IPS-11a (cell line): ENCODE measurements at regions not wholly inside any gene's neighbourhood (a gene's known extent, or its start where the extent isn't known, plus 50 kb on each side); places are given as distances from the start of the nearest gene placed in this dataset.
"Not testable (repeated sequence)": the region's sequence is repeated elsewhere in the genome, so short reads cannot be mapped to it uniquely, and the experiment has no call there.

ENCODE experiments used
- H3K4me3 ChIP-seq: one replicate; pipeline ENCODE4 v1.5.1; 2013; ENCODE audit warnings: low read depth, low read length, control low read depth

DNA sequence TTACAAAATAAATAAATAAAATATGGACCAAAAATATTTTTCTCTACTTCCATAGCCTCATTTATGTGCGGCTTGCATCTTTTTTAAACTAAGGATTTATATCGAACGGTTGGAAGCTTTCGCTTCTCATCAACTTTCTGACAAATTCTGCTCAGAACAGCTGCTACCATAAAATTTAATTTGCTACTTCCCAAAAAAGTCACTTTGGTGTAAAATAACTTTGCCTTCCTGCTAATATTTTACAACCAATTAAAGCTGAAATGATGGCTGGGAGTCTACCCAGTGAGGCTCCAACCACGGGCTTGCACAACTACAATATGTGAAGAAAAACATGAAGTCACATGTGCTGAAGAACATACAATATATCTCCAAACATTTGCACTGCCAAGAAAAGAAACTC is 253.1 kb upstream of the NEBL start:
- no peak overlapping the region for H3K4me3 ChIP-seq

DNA sequence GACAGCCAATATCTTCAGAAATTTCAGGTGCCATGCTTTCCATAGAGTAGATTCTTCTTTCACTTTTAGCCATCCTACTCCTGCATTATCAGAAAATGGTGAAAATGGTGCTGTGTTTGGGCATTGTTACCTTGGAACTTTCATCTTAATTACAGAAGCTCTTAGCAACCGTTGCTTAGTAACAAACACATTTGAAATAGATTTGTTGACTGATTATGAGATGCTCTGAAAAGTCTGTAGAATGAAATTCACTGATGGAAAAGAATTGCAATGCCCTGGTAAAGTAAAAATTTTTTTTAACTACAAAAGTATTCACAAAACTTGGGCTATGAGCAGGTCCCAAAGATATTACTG is 249.3 kb upstream of the NEBL start:
- H3K4me3 ChIP-seq: no peak overlapping the region

GRCh38 chr10:21145751-21146435 is 248.8 kb upstream of the NEBL start:
- H3K4me3 ChIP-seq: no peak overlapping the region

- no peak overlapping the region for H3K4me3 ChIP-seq
Observed at GRCh38 chr10:21144047-21144446, 246.9 kb upstream of the NEBL start.

GRCh38 chr10:21141946-21142492 is 244.9 kb upstream of the NEBL start:
- no peak overlapping the region for H3K4me3 ChIP-seq

GRCh38 chr10:21138769-21139340 is 241.7 kb upstream of the NEBL start:
- no peak overlapping the region for H3K4me3 ChIP-seq

- H3K4me3 ChIP-seq: no peak overlapping the region
Observed at GRCh38 chr10:21135023-21135931, 238.2 kb upstream of the NEBL start.

DNA sequence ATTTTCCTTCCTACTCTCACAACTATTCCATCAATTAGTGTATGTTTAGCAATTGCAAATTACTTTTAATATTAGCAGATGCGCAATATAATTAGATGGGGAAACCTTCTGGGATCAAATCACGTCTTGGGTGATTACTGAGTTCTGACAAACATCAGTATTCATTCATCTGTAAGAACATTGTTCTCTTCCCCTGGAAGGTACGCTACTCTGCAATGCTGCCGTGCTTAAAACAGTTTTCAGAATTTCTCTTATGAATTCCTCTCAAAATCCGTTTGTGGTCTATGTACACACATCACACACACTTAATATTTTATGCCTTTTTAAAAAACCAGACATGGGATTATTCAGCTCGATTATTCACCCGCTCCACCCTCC is 237.5 kb upstream of the NEBL start:
- H3K4me3 ChIP-seq: no peak overlapping the region

DNA sequence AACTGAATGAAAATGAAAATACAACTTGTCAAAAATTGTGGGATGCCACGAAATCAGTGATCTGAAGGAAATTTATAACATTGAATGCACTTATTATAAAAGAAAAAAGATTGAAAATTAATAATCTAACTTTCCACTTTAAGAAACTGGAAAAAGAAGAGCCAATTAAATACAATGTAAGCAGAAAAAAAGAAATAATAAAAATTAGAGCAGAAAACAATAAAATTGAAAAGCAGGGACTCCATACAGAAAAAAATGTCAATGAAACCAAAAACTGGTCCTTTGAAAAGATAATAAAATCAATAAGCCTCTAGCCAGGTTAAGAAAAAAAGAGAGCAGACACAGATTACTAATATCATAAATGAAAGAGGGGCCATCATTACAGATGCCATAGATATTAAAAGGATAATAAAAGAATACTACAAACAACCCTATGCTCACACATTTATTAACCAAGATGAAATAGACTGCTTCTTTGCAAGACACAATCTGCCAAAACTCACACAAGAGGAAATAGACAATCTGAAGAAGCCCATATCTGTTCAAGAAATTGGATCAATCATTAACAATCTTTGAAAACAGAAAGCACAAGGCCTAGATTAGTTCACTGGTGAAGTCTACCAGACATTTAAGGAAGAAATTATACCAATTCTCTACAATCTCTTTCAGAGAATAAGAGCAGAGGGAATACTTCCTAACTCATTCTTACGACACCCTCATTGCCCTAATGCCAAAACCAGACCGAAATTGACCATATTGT is 233.8 kb upstream of the NEBL start:
- no peak overlapping the region for H3K4me3 ChIP-seq

DNA sequence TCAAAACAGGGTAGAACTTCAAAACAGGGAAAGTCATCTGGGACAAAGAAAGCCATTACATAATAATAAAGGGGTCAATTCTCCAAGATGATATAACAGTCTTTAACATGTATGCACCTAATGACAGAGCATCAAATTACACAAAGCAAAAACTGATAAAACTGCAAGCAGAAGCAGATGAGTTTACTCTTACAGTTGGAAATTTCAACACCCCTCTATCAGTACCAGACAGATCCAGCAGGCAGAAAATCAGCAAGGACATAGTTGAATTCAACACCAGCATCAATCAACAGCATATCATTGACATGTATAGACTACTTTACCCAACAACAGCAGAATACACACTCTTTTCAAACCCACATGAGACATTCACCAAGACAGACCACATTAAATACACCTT is 233.0 kb upstream of the NEBL start:
- no peak overlapping the region for H3K4me3 ChIP-seq

GRCh38 chr10:21125471-21126228 is 228.5 kb upstream of the NEBL start:
- no peak overlapping the region for H3K4me3 ChIP-seq

GRCh38 chr10:21122907-21123306 is 225.8 kb upstream of the NEBL start:
- no peak overlapping the region for H3K4me3 ChIP-seq

DNA sequence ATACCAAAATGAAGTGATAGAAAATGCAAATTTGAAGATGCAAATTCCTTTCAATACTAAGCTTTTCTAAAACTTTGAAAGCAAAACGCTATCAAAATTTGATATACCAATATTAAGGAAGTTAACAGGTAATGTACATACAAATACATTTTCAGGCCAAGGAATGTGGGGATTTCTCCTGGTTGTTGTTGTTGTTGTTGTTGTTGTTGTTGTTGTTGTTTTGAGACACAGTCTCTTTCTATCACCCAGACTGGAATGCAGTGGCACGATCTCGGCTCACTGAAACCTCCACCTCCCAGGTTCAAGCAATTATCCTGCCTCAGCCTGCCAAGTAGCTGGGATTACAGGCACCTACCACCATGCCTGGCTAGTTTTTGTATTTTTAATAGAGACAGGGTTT is 224.7 kb upstream of the NEBL start:
- not testable (repeated sequence) for H3K4me3 ChIP-seq

DNA sequence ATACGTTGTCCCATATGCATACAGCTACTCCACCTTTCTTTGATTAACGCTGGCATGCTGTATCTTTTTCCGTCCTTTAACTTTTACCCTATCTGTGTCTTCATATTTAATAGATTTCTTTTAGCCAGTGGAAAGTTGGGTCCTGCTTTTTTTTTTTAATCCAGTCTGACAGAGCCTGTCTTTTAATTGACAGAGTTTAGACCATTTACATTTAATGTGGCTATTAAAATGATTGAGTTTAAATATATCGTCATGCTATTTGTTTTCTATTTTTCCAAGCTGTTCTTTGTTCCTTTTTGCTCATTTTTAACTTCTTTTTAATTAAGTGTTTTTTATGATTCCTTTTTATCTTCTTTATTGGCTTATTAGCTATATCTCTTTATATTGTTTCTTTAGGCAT is 217.6 kb upstream of the NEBL start:
- no peak overlapping the region for H3K4me3 ChIP-seq

DNA sequence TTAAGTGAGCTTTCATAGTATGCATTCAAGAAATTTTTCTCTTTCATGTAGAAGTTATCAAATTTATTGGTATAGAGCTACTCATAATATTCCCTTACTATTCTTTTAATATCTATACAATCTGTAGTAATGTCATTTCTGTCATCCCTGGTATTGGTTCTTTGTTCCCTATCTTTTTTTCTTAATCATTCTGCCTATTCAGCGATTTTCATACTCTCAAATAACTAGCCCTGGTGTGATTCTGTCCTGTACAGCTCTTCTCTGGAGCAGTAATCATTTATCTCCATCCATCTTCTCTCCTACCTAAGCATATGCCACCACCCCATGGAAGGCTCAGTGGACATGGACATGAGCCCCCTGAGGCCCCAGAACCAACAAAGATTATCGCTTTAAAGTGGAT is 213.2 kb upstream of the NEBL start:
- H3K4me3 ChIP-seq: no peak overlapping the region

GRCh38 chr10:21106931-21107330 is 209.8 kb upstream of the NEBL start:
- H3K4me3 ChIP-seq: not testable (repeated sequence)

- not testable (repeated sequence) for H3K4me3 ChIP-seq
Observed at GRCh38 chr10:21105331-21105730, 208.2 kb upstream of the NEBL start.

DNA sequence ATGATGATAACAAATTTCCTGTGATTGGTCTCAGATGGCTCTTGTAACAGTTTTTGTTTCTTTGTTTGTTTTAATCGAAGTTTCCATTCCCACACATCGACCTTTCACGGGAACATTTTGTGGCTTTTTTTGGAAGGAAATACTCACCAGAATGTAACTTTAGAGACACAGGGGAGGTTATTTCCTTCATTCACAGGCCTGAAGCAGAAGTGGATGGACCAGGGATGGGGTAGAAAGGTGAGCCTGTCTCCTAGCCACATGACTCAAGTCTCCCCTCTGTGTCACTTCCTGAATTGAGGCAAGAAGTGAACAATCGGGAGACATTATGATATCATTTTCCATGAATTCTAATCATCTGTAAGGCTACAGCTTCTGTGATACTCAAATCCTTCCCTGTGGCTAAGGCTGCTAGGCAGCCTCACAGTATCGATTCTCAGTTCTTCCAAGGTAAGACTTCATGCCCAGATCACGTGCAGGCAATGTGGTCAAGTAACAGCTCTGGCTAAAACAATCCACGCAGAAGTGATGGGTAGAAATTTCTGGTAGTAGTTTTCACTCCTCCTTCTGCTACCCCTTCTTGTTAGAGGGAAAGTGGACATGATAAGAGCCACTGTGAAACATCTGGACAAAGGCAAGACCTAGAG is 203.9 kb upstream of the NEBL start:
- no peak overlapping the region for H3K4me3 ChIP-seq

DNA sequence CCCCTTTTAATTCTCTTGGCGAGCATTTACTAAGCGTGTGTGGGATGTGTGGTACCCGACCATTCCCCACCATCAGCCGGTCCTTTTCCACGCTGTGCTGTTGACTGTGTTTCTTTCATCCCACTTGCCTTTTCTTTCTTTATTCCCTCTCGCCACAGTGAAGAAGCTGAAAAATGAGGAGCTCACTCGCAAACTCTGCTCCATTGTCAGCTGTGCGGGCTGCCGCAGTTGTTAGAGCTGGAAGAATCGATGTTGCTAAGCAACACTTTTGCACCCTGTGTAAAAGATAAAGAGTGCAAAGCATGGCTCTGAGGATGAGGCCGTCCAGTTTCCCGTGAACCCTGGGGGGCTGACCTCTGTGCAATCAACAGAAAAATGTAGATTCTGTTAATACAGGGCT is 203.1 kb upstream of the NEBL start:
- H3K4me3 ChIP-seq: no peak overlapping the region
